ENCODE measurements at regions not wholly inside any gene's neighbourhood (a gene's known extent, or its start where the extent isn't known, plus 50 kb on each side); places are given as distances from the start of the nearest gene placed in this dataset.

GRCh38 chr4:105015750-105016149 lies 130.9 kb upstream of the TET2 start:
- TF ChIP-seq CTCF (conservative IDR thresholded peaks at IDR 0.05; ENCODE audit: low read depth, low read length) (no peak), EZH2 (IDR thresholded peaks at IDR 0.05; ENCODE audit: borderline replicate concordance, low read depth, low read length, poor library complexity, severe bottlenecking) (no peak)
